GM18520 (cell line): ENCODE measurements at regions not wholly inside any gene's neighbourhood (a gene's known extent, or its start where the extent isn't known, plus 50 kb on each side); places are given as distances from the start of the nearest gene placed in this dataset.
"Not testable (repeated sequence)": the region's sequence is repeated elsewhere in the genome, so short reads cannot be mapped to it uniquely, and the experiment has no call there.

Source experiments
- ATAC-seq: cut with Tn5 transposase; IDR thresholded peaks from one replicate; pipeline ENCODE4 v1.9.1; 2021; ENCODE audit not compliant: unreplicated experiment

DNA sequence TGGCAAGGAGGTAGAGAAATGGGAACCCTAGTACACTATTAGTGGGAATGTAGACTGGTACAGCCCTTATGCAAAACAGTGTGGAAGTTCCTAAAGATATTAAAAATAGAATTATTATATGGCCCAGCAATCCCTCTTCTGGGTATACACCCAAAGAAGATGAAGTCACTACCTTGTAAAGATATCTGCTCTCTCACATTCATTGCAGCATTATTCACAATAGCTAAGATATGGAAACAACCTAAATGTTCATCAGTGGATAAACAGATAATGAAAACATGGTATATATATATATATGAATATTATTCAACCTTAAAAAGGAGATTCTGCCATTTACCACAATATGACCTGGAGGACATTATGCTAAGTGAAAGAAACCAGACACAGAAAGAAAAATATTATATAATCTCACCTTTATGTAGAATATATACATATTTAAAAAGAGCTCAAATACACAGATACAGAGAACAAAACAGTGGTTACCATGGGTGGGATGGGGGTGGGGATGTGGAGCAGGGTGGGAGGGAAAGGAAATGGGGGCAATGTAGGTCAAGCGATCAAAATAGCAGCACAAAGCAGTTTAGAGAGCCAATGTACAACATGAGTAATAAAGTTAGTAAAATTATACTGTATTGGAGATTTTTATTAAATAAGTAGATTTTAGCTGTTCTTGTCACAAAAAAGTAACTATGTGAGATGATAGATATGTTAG, 138.6 kb downstream of the SPRY1 start:
- no peak for ATAC-seq

DNA sequence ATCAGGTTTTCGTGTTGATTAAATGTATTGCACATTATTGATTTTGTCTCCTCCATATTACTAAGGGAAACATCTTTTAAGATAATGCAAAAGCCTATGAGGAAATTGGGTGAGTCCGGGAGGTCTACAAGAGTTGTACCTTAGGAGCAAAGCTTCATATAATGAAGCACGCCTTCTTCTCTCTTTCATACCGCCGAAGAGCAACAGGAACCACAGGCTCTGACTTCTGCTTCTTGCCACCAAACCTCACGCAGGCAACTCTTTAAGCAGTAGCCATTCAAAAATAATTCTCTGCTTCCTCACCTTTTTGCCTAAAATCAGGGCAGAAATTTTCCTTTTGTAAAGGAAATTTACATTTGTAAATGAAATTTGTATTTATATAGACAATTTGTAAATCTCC, 139.6 kb downstream of the SPRY1 start:
- ATAC-seq, result no peak

DNA sequence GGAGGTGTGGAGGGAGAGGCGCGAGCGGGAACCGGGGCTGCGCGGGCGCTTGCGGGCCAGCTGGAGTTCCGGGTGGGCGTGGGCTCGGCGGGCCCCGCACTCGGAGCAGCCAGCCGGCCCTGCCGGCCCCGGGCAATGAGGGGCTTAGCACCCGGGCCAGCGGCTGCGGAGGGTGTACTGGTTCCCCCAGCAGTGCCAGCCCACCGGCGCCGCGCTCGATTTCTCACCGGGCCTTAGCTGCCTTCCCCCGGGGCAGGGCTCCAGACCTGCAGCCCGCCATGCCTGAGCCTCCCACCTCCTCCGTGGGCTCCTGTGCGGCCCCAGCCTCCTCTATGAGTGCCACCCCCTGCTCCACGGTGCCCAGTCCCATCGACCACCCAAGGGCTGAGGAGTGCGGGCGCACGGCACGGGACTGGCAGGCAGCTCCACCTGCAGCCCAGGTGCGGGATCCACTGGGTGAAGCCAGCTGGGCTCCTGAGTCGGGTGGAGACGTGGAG, 141.4 kb downstream of the SPRY1 start:
- not testable (repeated sequence) for ATAC-seq

DNA sequence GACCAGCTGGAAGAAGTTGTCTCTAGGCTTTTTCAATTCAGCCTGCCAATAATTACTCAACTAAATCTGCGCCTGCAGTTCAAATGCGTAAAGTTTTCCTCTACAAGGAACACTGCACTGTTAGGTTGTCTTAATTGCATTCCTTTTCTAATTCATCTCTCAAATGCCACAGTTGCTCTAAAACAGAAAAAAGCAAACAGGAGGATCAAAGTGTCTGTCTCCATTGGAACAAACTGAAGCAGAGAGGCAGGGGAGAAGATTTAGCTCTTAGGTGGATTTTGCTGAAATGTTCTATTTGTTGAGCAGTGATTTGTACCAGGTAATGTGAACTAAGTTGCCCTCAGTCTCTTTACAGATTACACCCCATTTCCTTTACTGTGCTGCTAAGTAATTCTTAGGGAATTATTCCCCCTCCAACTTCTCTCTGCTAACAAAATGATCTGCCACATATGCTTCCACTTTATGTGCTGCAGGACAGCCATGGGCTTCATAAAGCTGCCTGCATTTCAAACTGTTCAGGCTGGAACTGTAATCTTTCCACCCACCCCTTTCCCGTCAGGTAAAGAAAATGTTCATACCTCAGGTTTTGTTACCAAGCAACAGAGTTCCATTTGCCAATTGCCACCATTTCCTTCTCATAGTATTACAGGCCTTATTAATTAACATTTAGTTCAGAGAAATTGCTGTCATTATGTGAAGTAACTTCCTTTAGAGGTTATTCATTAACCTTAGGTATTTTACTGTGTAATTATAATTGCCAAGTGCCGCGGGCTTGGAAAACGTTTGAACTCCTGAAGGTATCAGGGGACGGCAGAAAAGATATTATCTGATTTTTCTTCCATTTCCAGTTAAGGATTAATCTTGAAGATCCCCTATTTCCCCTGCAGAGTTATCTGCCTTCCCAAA, 149.3 kb downstream of the SPRY1 start:
- ATAC-seq, result no peak

DNA sequence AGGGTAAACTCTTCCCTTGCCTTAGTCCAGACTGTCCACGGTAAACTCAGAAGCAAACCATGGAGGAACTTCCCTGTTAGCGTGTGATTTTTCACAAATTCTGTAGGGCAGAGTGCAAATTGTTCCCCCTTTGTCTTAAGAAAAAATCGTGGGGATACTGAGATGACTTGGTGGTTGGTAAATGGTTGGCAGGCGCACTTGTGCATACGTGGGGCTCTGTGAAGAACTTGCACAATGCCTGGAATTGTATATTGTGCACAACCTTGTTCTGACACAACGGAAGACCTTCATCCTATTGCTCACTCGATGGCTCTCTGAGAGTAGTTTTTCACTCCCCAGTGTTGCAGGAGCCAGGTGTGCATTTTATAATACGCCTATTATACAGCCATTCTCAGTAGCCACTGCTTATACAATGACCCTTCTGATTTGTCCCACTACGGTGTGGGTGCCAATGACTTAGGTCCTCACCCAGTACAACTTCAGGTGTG, 150.0 kb downstream of the SPRY1 start:
- ATAC-seq, result no peak

DNA sequence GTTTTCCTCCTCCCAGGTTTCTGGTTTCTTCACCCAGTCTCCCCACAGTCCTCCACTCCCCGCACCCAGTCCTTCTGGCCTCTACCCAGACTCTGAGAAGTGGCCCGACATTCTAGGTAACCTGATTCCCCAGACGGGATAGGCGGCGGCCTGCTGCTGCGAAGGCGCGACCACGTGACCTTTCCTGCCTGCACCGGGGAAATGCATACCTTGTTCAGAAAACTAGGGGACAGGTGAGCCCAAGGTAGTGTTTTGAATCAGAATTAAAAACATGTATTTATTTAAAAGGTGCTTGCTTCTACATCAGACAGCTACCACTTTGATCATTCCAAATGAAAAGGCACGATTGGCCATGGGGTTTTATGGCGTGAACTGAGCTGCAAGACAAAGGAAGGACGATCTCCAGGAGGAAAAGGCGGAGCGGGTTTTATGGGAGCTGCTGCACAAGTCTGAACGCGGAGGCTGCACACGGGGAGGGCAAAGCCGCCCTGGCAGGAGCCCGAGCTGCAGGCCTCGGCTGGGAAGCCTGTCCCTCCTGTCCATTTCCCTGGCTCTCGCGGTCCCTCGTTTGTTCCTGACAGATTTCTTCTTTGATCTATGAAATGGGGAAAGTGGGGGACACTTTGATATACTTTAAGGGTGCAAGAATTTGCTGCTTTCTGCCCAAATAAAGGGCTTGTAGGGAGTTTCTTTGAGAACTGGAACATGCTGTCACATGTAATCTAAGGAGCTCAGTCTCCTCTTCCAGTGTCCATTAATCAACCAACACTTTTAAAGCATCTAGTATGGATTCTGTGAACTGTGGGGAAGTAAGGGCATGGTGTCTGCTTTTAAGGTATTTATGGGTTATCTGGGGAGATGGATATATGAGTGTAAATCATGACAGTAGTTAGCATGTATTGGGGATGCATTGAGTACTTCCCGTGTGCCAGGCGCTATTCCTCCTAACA, 150.9 kb downstream of the SPRY1 start:
- no peak for ATAC-seq

DNA sequence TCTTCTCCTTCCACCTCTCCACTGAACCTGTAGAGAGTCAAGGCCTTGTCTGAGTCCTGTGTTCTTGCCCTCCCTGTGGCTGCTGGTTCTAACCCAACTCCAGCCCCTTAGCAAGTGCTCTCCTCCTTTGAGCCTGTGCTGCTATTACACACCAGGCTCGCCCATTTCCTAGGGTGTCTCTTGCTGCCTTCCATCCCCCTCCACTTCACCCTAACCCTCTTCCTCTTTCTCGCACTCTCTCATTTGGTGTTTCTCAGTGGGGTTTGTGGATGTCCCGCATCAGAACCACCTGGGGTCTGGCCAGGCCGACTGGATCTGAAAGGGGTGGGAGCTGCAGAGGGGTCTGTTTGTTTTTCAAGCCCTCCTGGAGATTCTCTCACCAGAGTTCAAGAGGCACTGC, 156.7 kb downstream of the SPRY1 start:
- no peak for ATAC-seq

DNA sequence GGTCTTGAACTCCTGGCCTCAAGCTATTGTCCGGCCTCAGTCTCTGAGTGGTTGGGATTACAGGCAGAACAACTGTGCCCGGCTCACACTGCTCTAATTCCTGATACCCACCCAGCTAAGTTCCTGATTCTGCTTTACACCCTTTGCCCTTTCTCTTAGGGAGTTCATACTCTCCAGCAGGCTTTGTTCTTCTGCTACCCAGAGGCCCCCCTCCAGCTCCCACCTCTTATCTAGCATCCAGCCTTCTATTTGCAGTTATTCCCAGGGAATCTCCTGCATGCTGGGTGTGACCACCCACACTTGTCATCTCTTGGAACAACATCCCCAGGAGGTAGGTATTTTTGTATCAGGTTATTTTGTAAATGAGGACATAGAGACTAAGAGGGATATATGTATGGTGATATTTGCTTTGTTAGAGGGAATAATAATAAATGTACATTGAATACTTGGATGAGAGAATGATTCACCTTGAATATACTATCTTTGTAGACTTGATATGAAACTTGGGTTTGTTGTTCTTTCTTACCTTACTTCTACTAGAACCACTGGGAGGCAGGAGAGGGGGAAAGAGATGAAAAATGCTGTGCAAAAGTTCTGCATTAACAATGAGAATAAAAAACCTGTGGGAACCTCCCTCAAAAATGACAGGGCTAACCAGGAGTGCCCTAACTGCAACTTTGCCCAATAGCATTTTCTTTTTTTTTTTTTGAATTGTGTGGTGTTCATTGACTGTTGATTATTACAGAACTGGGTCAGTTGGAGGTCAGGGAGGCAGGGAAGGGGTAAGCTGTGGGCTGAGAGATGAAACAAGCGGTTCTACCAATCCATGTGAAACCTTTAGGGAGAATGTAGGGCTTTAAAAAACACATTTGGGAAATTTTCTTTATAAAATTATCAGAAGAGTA, 157.4 kb downstream of the SPRY1 start:
- no peak for ATAC-seq

DNA sequence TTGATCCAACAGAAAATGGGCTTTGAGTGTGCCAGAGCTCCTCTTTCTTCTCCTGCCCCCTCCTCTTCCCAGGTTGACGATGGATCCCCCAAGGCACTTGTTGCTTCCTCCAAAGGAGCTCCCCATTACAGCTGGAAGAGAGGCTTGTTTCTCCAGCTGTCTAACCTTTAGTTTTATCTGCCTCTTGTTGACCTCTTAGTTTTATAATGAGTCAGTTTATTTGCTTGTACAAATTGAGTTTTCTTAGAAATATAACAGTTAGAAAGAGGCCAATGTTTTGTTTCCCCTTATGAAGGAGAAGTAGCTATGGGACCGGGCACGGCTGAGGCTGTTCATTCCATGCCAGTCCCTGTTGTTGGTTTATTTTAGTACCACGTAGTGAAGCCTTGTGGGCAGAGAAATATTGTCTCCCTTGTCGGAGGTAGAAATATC, 158.2 kb downstream of the SPRY1 start:
- no peak for ATAC-seq

DNA sequence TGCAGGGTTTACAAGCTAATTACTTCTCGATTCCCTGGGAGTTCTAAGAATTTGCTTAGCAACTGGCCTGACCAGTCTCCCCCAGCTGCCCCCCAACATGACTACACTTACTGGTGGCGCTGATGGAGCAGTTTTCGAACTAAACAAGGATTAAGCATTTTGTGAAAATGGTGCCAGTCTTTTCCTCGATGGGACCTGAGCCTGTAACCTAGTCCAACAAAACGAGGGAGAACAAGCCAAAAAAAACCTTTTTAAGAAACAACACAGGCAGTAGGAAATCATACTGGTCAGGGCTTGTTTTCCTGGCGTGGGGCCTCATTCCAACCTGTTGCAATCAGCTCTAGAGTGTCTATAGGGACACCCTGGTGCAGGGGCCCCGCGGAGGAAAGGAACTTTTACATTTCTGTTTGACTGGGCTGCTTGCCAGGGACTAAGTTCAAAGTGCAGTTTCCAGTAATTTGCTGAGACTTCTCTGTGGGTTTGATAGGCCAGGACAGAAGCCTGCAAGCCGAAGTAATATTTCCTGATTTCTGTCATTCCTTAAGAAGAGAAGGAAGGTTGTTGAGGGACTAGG, 158.7 kb downstream of the SPRY1 start:
- ATAC-seq, result no peak

DNA sequence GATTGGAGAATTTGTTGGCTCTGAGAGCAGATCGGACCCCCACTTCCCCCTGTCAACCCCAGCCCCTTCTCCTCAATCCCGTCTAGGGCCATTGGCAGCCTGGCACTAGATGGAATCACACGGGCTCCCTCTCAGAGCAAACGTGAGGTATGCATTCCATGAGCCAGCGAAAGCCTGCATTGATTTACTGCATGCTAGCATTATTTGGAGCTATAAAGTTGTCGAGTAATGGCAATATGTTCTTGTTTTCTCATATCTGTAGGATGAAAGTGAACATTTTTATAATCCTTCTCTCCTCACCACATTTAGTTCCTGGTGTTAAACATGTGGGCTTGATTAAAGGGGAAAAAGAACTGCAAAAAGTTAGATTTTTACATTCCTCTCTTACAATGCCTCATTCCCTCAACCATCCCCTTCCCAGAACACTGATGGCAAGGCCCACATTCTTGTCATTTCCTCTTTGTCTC, 159.2 kb downstream of the SPRY1 start:
- no peak for ATAC-seq

DNA sequence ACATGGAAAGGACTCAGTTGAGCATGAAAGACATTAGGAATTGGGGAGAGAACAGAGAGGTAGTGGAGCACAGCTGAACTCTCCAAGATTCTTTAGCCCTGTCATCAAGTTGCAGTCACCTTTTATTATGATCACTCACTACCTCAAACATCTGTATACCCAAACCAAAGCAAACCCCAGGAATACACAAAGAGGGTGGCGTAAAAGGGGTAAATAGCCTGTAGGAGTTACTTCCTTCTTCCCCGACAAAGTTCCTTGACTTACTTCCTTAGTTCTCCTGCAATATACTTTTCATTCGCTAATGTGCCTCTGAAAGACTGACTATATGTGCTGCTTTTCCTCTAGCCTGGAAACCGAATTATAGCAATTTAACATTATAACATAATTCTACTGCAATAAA, 159.9 kb downstream of the SPRY1 start:
- no peak for ATAC-seq

DNA sequence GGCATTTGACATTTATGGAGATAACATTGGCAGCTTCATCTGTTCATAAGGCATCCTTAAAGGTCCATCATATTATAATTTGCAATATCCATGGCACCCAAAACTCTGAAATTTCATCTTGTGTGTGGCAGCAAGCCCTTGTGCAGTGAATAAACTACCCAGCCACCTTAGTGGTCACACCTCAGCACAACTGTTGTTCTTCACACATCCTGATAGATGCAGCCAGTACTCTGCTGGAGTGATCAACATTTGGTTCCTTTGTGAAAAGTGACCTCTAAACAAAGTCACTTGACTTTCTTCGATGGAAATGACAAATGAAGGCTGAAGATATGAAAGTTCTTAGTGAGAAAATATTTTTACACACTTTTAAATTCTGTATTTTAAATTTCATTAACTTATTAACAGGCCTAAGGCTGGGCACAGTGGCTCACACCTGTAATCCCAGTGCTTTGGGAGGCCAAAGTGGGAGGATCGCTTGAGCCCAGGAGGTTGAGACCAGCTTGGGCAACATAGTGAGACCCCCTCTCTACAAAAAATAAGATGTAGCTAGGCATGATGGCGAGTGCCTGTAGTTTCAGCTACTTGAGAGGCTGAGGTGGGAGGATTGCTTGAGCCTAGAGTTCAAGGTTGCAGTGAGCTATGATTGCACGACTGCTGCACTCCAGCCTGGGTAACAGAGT, 161.4 kb downstream of the SPRY1 start:
- ATAC-seq, result no peak

DNA sequence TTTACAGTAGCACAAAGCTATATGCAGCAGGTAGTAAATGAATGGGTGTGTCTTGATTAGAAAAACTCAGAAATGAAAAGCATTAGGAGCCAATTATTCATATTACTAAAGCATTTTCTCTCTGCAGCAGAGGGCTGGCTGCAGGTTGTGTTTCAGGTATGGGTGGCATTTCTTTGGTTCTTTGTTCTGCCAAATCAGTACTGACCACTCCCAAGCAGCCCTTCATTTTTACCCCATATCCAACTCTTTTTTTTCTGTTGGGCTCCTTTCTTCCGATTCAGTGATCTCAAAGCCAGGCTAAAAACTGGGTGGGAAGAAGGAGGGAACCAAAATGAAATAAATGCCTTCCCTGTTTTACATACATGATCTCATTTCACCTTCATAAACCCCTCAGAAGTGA, 162.3 kb downstream of the SPRY1 start:
- ATAC-seq, result no peak

DNA sequence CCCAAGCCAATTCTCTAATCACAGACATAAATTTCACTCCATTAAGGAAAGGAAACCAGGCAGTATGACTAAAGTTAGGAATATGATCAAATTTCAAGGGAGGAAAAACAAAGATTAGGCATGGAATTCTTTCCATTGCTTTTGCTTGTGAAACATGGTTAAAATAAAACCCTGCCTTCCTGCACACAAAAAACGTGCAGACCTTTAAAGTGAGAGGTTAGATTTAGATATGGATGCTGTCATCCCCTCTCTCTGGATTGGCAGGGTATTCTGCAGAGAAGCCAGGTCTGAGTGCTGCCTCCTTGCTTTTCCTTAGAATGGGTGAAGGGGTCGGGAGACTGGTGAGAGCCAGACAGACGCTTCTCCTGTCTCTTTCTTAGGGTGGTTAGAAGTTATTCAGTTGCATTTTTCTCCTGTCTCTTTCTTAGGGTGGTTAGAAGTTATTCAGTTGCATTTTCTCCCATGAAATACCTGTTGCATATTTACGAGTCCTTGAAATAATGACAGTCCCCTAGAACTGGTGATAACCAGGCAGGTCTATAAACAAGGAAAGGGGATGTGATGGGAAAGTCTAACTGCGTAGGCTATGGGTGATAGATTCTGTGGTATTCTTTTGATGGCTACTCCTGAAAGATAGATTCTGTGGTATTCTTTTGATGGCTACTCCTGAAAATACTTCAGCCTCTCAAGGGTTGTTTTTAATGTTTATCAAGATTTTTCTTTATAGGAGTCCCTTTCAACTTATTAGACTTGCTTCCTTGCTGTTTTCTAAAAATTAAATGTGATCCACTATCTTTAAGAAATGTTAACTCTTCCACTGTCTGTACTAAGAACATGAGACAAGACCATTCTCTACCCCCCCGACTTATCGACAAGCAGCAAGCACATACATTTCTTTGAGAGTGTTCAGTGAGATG, 163.6 kb downstream of the SPRY1 start:
- ATAC-seq, result no peak

DNA sequence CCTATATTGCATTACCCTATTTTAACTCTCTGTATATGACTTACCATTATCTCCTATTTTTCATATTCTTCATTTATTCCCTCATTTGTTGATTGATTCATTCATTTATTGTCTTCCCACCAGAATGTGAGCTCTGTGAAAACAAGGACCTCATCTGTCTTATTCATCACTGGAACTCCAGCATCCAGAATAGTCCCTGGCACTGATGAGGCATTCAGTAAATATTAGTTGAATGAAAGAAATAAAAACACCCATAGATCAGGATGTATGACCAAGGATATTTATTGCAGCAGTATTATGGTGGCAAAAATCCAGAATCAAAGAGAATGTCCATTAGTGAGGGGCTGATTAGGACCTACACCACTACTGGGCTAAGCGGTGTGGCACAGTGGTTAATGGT, 164.9 kb downstream of the SPRY1 start:
- ATAC-seq, result no peak

DNA sequence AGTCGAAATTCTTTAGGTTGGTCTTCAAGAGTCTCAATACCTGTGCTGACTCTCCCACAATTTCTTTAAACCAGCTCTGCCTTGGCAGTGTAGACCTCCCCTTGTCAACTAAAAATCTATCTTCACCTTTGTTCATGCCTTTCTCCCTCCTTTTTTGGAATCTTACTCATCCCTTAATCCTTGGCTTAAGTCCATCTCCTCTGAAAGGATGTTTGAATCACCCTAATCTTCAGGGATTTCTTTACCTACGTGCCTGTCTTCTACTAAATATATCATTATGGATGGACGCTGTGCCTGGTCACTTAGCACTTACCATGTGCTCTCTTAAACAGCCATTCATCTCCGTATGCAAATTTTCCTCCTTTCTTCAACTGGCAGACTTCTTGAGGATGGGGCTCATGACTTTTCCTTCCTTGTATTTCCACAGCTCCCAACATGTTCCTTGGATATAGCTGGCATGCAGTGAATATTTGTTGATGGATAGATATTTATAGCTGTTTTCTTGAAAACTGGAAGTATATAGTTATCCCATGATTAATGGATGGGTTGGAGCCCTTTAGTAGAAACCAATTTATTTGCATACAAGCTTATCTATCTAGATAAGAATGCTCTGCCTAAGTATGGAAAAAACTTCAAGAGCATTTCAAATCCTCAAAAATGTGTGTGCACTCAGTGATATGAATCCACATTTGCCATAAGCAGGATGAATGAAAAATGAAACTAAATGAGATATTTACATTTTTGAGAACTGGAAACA, 166.6 kb downstream of the SPRY1 start:
- no peak for ATAC-seq
